NCI-H748 (cell line): ENCODE measurements at regions not wholly inside any gene's neighbourhood (a gene's known extent, or its start where the extent isn't known, plus 50 kb on each side); places are given as distances from the start of the nearest gene placed in this dataset.
A peak's percentile ranks its signal among the peaks of the same experiment; 100 is the strongest.

Experiments used
- DNase-seq: peaks from one replicate; lab custom pipeline; 2025; ENCODE audit not compliant: unreplicated experiment; lab: John Stamatoyannopoulos, UW

DNA sequence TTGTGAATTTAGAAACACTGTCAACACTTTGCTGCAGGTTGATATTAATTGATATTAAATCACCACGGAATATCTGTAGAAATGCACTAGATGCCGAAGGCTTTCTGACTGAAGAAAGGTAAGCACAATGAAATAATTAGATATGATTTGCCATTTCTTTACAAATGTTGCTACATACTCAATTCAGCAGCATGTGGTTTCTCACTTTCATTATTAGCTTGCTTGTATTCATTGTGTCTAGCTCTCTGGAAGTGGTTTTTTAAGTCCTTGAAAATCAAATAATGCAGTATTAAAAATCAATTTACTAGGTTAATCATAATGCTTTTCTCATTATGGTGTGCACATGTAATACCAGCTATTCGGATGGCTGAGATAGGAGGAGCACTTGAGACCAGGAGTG lies 231.3 kb upstream of the MARCKS start:
- DNase-seq: no peak

DNA sequence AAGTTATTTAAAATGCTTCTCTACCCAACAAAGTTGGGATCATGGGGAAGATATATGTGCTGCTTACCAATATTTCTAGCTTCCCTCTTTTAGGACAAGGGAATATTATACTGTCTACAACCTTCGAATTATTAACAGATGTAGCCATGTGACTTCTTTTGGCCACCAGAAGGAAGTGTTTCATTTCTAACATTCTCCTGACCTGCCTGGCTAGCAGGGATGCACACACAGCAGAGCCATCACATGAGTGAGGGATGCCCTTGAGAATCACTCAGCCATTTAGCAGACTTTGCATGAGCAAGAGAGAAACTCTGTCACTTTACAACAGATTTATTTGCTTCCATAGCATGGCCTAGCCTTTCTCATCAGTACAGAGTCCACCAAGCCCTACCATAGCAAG lies 230.7 kb upstream of the MARCKS start:
- DNase-seq: no peak

DNA sequence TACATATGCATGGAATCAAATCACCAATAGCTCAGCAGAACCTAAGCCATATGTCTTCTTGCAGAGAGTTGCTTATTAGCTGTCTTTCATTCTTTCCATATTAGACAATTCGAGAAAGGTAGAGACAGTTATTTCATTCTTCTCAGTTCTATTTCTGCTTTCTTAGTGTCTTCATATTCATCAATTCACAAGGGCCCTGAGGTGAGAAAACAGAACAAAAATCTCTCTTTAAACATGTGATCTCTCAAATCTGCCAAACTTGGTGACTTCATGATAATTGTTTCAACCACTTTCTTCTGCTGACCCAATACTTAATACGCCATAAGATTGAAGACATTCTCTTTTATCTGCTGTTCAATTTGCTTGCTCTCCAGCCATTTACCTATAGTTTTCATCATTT lies 229.7 kb upstream of the MARCKS start:
- no peak for DNase-seq

DNA sequence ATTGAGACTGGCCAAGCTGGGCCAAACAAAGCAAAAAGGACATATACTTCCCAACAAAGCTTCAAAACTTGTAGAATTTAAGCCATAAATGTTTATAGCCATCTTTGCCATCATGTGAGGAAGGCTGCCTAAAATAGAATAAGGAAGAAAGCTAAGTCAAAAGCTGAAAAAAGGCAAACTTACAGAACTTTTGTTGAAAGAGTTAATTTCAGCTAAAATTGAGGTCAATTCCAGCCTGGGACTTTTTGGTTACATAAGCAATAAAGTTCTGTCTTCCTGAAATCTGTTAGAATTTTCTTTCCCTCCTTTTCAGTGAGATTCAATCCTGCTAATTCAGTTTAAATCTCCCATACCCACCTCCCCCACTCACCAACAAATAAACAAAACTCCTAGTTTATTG lies 227.9 kb upstream of the MARCKS start:
- no peak for DNase-seq

DNA sequence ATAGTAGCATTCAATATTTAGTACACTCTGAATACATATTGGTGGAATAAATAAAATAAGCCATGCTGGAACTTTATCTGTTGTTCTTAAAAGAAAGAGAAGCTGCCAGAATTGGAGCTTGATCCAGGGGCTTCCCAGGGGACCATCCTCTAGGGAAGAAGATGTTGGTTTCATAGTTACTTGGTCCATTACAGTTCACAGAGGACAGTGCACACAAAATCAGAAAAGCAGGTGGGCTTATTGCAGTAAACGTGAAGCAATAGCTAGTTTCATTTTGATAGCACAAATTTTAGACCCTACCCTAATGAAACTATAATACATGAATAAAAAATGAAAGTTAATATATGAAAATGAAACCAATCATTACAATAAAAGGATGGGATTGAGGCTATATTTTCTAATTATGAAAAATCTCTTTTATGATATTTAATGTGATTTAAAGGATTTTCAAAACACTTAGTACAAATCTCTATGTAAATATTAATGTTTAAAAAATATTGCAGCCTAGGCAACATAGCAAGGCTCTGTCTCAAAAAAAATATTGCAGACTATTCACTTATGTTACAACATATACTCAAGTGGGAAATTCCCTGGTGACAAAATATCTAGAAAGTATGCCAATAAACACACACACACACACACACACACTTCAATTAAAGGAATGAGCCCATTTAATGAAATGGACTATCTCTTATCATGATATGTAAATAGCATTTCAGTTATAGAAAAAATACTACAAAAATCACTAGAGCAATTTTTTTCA lies 227.0 kb upstream of the MARCKS start:
- DNase-seq: no peak

DNA sequence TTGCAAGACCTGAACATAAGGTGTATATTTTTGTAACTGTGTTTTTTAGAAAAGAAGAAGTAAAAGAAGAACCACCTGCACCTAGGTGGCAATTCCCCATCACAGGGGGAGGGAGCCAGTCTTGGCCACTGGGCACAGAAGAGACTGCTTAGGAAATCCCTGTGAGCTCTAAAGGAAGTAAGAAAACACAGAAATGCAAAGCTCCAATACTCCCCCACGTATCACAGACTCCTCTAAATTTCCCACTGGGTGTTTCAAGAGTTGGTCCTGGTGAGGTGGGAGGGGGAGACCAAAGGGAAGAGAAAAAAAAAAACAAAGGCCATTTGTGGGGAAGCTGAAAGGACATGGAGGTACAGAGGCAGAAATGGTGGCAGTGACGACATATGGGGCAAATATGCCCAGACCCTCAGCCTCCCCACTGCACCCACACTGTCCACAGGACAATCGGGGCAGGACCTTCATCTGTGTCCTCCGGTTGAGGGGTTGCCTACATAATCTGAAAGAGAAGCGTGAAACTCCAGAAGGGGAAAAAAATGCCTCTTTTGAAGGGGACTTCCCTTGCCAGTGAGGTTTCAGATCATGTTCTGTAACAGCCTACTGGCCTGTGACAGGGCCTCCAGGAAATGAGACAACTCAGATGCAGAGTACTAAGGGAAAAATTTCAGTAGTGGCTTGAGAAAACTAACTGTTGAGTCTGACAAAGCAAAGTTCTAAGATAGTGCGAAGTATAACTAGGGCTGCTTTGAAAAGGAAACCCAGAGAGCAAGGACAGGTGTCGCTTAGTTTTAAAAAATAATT lies 226.2 kb upstream of the MARCKS start:
- no peak for DNase-seq

DNA sequence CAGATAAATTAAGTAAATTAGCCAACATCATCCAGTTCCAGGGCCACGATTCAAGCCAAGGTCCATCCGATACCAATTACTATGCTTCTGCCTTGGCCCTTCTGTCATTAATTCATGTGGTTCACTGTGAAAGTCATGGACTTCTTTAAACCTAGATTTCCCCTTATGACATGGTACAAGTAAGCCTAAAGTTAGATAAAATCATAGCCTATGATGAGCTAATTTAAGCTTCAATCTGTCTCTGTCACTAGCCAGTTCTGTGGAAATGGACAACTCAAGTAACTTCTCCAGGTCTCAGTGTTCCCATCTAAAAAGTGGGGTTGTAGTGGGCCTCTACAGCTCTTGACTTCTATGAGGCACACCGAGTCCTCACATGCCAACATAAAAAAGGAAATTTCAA lies 225.5 kb upstream of the MARCKS start:
- no peak for DNase-seq

DNA sequence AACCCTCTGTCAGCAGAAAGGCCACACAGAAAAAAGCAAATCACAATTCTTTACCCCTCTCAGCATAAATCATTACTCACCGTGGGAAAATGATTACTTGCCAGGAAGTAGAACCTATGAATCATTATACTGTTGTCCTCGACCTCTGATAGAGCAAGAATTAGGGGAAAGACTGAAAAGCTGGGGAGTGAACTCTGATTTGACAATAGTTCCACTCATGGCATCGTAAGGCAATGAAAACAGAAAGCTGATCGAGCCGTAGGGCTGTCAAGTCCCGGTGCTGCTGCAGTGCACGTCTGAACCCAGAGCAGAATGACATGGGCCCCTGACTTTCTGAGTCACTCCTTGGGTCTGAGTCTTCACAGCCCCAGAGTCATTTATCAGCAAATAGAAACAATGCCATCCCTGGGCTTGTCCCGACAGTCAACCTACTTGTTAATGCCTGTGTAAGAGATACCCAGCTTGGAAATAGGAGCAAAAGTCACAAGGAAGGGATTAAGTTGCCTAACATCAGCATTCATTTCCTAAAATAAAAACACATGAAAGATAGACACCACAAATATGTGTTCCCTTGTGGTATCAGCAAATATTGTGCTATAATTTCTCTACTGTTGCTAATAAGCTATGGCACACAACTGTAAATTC lies 224.8 kb upstream of the MARCKS start:
- no peak for DNase-seq

DNA sequence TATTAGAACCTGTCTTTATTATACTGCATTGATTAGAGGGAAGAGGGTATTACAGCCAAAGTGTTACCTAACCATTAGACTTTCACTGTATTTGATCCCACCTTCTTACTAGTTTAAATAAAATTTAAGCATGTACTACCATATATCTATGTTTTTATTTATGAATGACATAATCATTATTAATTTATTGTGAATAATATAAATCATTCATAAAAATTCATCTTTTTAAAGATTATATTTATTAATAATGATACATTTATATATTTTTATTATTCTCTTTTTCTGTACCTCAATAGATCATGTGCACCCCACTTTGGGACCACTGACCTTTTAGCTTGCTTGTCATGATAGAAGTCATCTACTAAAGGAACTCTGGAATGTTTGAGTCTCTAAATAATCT lies 223.5 kb upstream of the MARCKS start:
- DNase-seq: no peak

DNA sequence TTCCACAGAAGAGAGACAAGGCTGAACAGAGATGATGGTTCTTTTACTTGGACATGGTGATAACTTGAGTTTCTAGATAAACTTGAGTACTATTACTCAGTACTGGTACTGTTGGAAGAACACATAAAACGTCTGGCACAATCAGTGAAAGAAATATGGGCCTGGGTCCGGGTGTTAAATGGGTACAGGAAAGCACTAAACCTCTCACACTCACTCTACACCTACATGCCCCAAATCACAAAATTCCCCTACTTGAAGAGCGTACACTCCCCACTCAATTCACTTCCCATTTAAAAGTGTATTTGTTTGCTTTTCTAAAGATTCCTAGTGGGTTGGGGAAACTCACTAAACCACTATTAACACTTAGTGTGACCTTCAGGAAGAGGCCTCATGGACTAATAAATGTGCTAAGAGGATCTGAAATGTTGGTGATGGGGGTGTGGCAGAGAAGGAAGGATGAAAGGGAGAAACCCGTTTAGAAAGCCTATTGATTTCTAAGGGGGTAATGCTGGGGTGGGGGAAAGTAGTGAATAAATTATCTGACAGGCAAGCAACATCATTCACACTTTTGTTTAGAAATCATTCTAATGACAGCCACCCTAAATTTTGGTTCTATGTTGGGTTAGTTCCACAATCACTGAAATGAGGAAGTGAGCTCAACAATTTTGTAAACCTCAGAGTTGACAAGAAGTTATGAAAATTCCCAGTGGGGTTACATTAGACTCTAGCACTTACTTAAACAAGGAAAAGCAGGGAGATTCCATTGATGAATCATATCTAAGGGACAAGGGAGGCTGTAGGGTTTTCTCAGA lies 222.6 kb upstream of the MARCKS start:
- DNase-seq: no peak

DNA sequence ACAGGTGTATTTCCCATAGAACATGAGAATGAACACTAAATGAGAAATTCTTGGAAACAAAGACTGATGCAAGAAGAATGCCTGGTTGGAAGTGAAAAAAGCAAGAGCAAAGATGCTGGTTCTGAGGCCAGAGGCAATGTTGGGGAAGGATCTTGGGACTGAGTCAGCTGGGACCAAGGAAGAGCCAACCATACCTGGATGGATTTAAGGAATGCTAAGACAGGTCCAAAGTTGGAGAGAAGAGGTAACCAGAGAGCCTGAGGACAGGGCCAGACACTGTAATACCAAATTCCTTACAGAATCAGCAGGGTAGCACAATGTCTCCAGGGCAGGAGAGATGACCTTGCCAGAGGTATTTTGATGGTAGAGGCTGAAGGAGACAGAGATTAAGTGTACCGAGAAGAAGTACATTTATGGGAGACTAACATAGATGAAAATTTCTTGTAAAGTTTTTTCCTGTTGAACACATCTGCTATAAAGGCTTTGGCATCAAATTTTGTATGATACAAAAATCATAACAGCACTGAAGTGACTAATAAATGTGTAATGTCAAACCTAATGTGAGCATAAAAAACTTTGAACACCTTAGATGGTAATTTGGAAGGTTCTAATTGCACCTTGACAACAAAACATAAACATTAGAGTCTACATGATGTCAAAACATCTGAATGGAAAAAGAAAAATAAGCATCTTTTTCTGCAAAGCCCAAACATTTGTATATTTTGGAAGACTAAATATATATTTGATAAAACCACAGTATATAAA lies 221.7 kb upstream of the MARCKS start:
- no peak for DNase-seq

DNA sequence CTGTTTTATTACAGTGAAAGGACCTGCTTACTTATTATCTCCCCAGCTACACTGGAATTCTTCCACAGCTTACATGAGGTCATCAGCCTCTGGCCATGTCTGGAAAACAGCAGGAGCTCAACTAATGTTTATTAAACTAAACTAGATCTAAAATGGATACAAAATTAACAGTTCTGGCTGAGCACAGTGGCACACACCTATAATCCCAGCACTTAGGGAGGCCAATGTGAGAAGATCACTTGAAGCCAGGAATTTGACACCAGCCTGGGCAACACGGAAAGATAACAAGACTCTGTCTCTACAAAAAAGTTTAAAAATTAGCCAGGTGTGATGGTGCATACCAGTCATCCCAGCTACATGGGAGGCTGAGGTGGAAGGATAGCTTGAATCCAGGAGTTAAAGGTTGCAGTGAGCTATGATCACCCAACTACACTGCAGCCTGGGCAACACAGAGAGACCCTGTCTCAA lies 220.8 kb upstream of the MARCKS start:
- no peak for DNase-seq

DNA sequence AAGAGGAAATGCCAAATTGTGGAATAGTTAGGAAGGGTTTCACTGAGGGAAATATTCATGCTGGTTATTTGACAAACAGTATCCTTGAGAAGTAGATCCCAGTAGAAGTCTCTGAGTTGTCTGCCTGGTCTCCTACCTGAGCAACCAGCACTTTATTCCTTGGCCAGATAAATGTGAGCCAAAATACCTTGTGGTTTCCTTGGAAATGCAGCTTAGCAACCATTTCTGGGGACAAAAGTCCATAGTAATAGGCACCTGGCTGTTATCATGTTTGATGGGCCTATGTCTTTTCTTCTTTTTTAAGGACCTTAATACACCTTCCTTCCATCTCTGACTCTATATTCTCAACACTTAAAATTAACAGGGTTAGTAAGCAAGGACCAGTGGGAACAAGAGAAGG lies 217.1 kb upstream of the MARCKS start:
- peak; percentile 73 for DNase-seq

DNA sequence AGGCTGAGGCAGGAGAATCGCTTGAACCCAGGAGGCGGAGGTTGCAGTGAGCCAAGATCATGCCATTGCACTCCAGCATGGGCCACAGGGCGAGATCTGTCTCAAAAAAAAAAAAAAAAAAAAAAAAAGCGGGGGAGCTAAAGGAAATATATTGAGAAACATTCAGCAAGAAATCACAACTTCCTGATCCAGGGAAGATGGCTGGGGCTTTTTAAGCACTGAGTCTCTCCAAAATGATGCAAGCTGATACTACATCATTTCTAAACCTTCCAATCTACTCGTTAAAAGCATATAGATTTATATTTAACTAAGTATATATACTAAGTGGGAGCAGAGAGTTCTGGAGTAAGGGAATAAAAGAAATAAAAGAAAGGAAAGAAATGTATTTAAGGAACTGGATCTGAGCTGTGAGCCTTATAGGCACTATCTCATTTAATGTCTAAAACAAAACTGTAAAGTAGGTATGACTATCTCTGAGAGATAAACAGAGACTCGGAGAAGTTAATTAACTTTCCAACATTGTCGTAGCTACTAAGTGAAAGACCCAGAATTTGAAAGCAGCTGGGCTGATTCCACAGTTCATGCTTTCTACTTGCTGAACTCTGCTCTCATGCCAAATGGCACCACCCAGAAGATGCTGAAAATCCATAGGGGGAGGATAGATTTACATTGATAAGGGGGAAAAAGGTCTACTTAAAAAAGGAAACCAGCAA lies 215.0 kb upstream of the MARCKS start:
- DNase-seq: no peak

DNA sequence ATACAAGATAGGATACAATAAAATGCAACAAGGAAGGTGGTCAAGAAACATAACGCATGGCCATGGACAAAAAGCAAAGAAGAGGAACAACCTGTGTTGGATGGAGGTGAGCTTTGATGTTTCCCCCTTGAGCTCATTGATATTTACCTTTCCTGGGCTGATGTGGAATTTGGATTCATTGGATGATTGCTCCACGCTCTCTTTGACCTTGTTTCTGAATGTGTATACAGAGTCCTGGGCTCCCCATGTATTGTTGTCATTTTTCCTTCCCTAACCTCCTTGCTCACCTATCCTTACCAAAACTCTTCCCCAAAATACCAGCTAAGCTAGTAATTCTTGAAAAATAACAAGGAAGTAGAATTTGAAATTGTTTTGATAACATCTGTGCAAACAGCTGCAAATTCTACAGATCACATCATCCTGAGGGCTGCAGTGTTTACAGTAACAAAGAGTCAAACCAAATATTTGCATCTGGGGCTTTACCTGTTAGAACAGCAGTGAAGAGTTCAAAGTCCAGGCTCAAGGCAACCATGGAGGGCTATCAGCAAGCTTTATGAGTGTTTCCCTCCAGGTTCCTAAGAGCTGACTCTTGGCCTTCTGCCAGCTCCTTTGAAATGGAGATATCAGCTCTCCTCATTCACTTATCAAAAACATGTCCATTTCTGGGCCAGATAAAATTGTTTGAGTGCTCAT lies 214.3 kb upstream of the MARCKS start:
- peak; percentile 99 for DNase-seq

DNA sequence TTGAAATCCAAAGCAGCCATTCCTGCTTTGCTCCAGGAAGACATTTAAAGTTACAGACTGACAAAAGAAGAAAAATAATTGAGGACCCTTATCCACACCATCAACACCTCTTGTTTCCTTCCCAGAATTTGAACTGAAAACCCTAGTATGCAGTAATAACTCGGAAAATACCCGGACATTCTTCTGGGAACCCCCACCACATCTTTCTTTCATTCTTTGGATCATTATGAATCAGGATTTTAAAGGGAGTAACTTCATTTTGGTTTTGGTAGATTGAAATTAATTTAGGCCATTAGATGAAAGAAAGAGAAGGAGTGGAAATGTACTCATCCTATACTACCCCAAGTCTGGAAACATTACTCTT lies 213.8 kb upstream of the MARCKS start:
- no peak for DNase-seq

DNA sequence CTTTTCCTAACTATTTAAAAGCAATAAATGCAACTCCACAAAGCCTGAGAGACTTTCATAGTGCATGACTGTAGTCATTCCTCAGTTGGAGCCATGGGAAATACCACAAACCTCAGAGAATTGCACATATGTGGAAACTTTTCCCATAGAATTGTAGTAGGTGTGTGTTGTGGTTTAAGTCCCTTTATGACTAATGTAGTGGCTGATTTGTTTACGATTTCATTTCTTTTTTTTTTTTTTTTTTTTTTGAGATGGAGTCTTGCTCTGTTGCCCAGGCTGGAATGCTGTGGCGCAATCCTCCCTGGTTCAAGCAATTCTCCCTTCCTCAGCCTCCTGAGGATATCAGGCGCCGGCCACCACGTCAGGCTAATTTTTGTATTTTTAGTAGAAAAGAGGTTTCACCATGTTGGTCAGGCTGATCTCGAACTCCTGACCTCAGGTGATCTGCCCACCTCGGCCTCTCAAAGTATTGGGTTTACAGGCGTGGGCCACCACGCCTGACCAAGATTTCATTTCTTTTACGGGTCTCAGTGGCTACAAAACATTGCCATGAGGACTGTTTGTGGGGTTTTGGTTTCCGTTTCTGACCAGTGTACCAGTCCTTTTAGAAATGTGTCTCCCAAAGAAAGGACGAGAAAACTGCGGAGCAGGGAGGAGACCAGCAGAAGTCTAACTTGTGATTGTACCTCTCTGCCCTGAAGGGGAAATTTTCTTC lies 212.1 kb upstream of the MARCKS start:
- DNase-seq: no peak

DNA sequence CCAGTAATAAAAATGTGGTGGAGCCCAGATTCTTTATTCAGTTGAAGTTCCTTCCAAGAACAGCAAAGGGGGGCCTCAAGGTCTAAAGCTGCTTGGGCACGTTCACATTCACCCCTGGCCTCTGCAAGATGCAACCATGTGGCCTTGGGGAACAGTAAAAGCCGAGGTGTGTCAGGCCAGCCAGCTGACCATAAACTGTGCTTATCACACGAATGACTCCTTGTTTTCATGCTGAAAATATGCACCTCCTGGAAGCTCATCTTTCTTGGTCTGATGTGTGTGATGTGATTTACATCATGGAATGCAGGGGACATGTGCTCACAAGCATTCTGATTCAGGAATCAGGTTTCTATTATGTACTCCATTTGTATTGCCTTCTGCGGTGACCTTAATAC lies 211.6 kb upstream of the MARCKS start:
- DNase-seq: no peak

DNA sequence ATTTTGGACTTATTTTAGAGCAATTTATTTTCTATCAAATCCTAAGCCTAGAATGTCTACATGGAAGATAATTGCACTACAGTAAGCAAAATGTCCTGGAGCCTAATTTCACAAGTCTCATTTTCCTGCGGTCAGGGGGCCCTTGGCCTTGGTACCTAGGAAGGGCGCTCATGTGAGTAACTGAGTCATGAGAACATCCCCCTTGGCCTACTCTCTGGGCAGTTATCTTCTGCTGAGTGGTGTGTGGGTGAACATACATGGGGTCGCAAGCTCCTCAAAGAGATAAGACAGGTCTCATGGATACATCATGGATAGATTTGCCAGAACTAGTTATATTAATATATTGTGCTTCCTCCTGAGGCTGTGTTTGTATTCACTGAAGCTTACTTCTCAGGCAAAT lies 211.2 kb upstream of the MARCKS start:
- no peak for DNase-seq
